Caco-2 (cell line): ENCODE measurements at regions not wholly inside any gene's neighbourhood (a gene's known extent, or its start where the extent isn't known, plus 50 kb on each side); places are given as distances from the start of the nearest gene placed in this dataset.

Experiments used
- BruUV-seq: library from RNA; stranded (reverse); fragments of 400-500 nt; replicated peaks from 2 replicates; lab custom pipeline; 2021; lab: Mats Ljungman, UMichigan
- CTCF ChIA-PET: fragments of 300-600 bp; sonication (Branson Sonifier 250); formaldehyde crosslinking; loops from one replicate; lab custom pipeline; 2022; ENCODE audit warnings: antibody characterized with exemption; lab: Charles Lee
- POLR2A ChIA-PET: fragments of 300-600 bp; sonication (Branson Sonifier 250); formaldehyde crosslinking; loops from one replicate; lab custom pipeline; 2022; ENCODE audit warnings: antibody characterized with exemption; lab: Charles Lee
- DNase-seq, 2 experiments: peaks; one replicate each; pipeline versions ENCODE4 v3.0.0 to v3.0.0-alpha.2; 2020 to 2022
- H3K27me3 ChIP-seq: replicated peaks from 2 replicates; pipeline ENCODE4 v1.6.0; 2011; ENCODE audit warnings: low read length; ENCODE audit not compliant: control insufficient read depth, insufficient read depth
- H3K36me3 ChIP-seq: 2 replicates; pipeline ENCODE4 v1.5.1; 2011; ENCODE audit warnings: low read length; ENCODE audit not compliant: control insufficient read depth, insufficient read depth
- H3K4me1 ChIP-seq: fragments of 250-450 bp; sonication (Bioruptor Pico); 2 replicates; pipeline ENCODE4 v1.5.1; 2020; ENCODE audit warnings: mild to moderate bottlenecking
- H3K4me3 ChIP-seq: 2 replicates; pipeline ENCODE4 v1.5.1; 2011; ENCODE audit warnings: low read depth, mild to moderate bottlenecking, control low read depth, low read length
- H3K9me3 ChIP-seq: fragments of 250-450 bp; sonication (Bioruptor Pico); 2 replicates; pipeline ENCODE4 v1.5.1; 2020; ENCODE audit warnings: mild to moderate bottlenecking, moderate library complexity
- H3K27ac Mint-ChIP-seq: one replicate; pipeline ENCODE4 v1.8.0; 2022; ENCODE audit warnings: mixed read lengths; ENCODE audit not compliant: unreplicated experiment
- H3K27me3 Mint-ChIP-seq: one replicate; pipeline ENCODE4 v1.8.0; 2022; ENCODE audit warnings: mixed read lengths; ENCODE audit not compliant: insufficient read depth, unreplicated experiment
- H3K36me3 Mint-ChIP-seq: one replicate; pipeline ENCODE4 v1.8.0; 2022; ENCODE audit warnings: mild to moderate bottlenecking, mixed read lengths; ENCODE audit not compliant: insufficient read depth, unreplicated experiment
- H3K4me1 Mint-ChIP-seq: one replicate; pipeline ENCODE4 v1.8.0; 2022; ENCODE audit warnings: low read depth, mixed read lengths; ENCODE audit not compliant: unreplicated experiment
- H3K4me3 Mint-ChIP-seq: one replicate; pipeline ENCODE4 v1.8.0; 2022; ENCODE audit warnings: mild to moderate bottlenecking, moderate library complexity, mixed read lengths; ENCODE audit not compliant: unreplicated experiment
- H3K9me3 Mint-ChIP-seq: one replicate; pipeline ENCODE4 v1.8.0; 2022; ENCODE audit warnings: mixed read lengths; ENCODE audit not compliant: unreplicated experiment
- intact Hi-C: fragments of 100-400 bp; cut with micrococcal nuclease; formaldehyde crosslinking; loops from one replicate; pipeline ENCODE4 v1.10.0; 2022; ENCODE audit not compliant: unreplicated experiment
- TF ChIP-seq, protein P1 (sequence below), 2 experiments: fragments of 200-600 bp in 1 of 2; IDR thresholded peaks; 1 replicate in 1 of 2; 2 replicates in 1 of 2; pipeline versions ENCODE4 v1.5.1 to v1.8.0; 2011 to 2022; ENCODE audit warnings: antibody characterized with exemption in 1 of 2, control low read depth in 1 of 2, inconsistent platforms in 1 of 2, low read depth in 1 of 2, low read length in 1 of 2, mild to moderate bottlenecking in 1 of 2, moderate library complexity in 1 of 2; ENCODE audit not compliant: insufficient read depth in 1 of 2, severe bottlenecking in 1 of 2, unreplicated experiment in 1 of 2

DNA sequence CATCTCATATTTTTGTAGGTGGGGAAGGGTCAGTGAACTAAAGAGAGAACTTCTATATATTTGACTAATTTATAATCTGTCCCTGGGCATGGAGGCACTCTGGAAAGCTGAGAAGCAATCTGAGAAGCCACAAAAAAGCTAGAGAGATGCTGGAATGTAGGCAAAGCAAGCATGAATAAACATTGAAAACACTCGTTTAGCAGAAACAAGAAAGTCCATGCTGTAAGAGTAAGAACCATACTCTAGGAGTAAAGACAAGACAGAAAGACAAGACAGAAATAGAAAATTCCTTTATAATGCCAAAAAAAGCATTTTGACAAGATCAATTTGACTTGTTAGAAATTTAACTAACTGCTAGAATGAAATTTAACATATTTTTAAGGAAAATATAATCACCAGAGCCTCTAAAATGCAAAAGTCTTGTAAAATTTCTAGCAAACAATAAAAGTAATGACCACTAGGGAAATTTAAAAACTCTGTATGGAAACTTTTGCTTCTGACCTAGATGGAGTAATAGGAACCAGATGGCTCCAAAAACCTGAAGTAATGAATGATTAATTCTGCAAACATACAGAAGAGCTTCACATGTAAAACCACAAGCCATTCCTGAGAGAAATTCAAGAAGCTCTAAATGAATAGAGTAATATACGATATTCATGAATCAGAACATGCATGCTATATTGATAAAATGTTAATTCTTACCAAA, 625.7 kb upstream of the PTCHD4 start:
- no TSS peak for BruUV-seq
- no peaks in the 10 kb centered on the region for H3K4me1 ChIP-seq
- TF ChIP-seq, protein P1, sequence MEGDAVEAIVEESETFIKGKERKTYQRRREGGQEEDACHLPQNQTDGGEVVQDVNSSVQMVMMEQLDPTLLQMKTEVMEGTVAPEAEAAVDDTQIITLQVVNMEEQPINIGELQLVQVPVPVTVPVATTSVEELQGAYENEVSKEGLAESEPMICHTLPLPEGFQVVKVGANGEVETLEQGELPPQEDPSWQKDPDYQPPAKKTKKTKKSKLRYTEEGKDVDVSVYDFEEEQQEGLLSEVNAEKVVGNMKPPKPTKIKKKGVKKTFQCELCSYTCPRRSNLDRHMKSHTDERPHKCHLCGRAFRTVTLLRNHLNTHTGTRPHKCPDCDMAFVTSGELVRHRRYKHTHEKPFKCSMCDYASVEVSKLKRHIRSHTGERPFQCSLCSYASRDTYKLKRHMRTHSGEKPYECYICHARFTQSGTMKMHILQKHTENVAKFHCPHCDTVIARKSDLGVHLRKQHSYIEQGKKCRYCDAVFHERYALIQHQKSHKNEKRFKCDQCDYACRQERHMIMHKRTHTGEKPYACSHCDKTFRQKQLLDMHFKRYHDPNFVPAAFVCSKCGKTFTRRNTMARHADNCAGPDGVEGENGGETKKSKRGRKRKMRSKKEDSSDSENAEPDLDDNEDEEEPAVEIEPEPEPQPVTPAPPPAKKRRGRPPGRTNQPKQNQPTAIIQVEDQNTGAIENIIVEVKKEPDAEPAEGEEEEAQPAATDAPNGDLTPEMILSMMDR (IDR thresholded peaks at IDR 0.05; ENCODE audit: insufficient read depth in 1 of 2, low read depth in 1 of 2, low read length in 1 of 2, severe bottlenecking in 1 of 2, unreplicated experiment in 1 of 2), result no peak
- no peaks in the 10 kb centered on the region for H3K27me3 ChIP-seq
- no peak overlapping the region for H3K4me3 Mint-ChIP-seq
- no peak overlapping the region for H3K4me3 ChIP-seq
- no peaks in the 10 kb centered on the region for H3K27me3 Mint-ChIP-seq
- H3K36me3 ChIP-seq, result no peaks in the 10 kb centered on the region
- intact Hi-C loops, result no loop called here
- no peak for DNase-seq
- POLR2A ChIA-PET, result no interaction called here
- no peaks in the 10 kb centered on the region for H3K9me3 ChIP-seq
- no peak overlapping the region for H3K27ac Mint-ChIP-seq
- no peaks in the 10 kb centered on the region for H3K36me3 Mint-ChIP-seq
- CTCF ChIA-PET, result no interaction called here
- peaks cover 2% of the 10 kb centered on the region for H3K9me3 Mint-ChIP-seq
- no peaks in the 10 kb centered on the region for H3K4me1 Mint-ChIP-seq

DNA sequence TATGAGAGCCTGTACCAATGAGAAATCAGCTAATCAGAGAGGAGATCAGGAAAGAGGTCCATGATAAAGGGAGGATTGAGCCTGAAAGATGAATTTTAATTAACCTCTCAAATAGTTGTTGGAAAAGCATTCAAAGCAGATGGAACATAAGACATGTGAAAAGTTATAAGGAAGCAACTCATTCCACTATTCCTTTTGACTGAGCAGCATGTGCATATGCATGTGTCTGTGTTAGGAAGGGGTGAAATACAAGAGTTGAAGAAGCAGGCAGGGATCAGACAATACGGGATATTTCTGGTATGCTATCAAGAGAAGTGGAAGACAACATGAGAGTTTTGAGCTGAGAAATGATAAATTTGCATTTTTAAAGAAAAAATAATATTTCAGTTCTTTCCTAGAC, 624.8 kb upstream of the PTCHD4 start:
- BruUV-seq, result no TSS peak
- Mint-ChIP-seq H3K4me1 (no peaks in the 10 kb centered on the region), H3K27ac (no peak overlapping the region), H3K27me3 (no peaks in the 10 kb centered on the region), H3K36me3 (no peaks in the 10 kb centered on the region), H3K4me3 (no peak overlapping the region), H3K9me3 (peaks cover 10% of the 10 kb centered on the region)
- Histone ChIP-seq H3K4me1 (no peaks in the 10 kb centered on the region), H3K27me3 (no peaks in the 10 kb centered on the region), H3K9me3 (no peaks in the 10 kb centered on the region), H3K36me3 (no peaks in the 10 kb centered on the region), H3K4me3 (no peak overlapping the region)
- TF ChIP-seq, protein P1 (IDR thresholded peaks at IDR 0.05; ENCODE audit: insufficient read depth in 1 of 2, low read depth in 1 of 2, low read length in 1 of 2, severe bottlenecking in 1 of 2, unreplicated experiment in 1 of 2), result no peak
- POLR2A ChIA-PET, result no interaction called here
- intact Hi-C loops, result no loop called here
- DNase-seq, result no peak
- CTCF ChIA-PET, result no interaction called here

DNA sequence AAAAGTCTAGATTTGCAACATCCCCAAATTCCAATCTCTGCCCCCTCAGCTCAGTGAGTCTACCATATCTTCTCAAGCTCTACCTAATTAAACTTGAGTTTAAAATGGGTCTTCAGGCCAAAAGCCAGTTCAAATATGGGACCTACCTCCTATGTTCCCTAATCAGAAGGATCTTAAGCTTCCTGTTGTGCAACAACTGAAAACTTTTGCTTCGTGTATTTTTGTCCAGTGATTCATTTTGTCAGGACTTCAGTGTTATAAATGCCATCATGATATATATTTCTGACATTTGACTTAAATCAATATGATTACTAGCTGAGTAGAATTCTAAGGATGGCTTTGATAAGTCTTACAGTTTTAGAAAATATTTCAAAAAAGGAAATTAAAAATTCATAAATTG, 622.6 kb upstream of the PTCHD4 start:
- intact Hi-C loops, result no loop called here
- no peaks in the 10 kb centered on the region for H3K4me1 Mint-ChIP-seq
- H3K9me3 Mint-ChIP-seq, result peaks cover 16% of the 10 kb centered on the region
- no peak overlapping the region for H3K4me3 Mint-ChIP-seq
- no peak overlapping the region for H3K4me3 ChIP-seq
- no peaks in the 10 kb centered on the region for H3K27me3 ChIP-seq
- H3K9me3 ChIP-seq, result no peaks in the 10 kb centered on the region
- no peak for DNase-seq
- no peaks in the 10 kb centered on the region for H3K36me3 Mint-ChIP-seq
- BruUV-seq, result no TSS peak
- TF ChIP-seq, protein P1 (IDR thresholded peaks at IDR 0.05; ENCODE audit: insufficient read depth in 1 of 2, low read depth in 1 of 2, low read length in 1 of 2, severe bottlenecking in 1 of 2, unreplicated experiment in 1 of 2), result no peak
- H3K27ac Mint-ChIP-seq, result no peak overlapping the region
- POLR2A ChIA-PET, result no interaction called here
- no peaks in the 10 kb centered on the region for H3K36me3 ChIP-seq
- H3K4me1 ChIP-seq, result no peaks in the 10 kb centered on the region
- CTCF ChIA-PET, result no interaction called here
- H3K27me3 Mint-ChIP-seq, result no peaks in the 10 kb centered on the region
